Frontal cortex (tissue), 3 donors: ENCODE measurements at regions not wholly inside any gene's neighbourhood (a gene's known extent, or its start where the extent isn't known, plus 50 kb on each side); places are given as distances from the start of the nearest gene placed in this dataset.
"Not testable (repeated sequence)": the region's sequence is repeated elsewhere in the genome, so short reads cannot be mapped to it uniquely, and the experiment has no call there.

Source experiments
- DNase-seq, 2 donors: peaks; one replicate each; pipeline ENCODE4 v3.0.0; 2012; ENCODE audit warnings: low spot score in 2 of 2
- FAIRE-seq: peaks from 2 replicates; lab custom pipeline; 2012; peaks lifted over from hg19 to GRCh38; lab: Jason Lieb, UNC
- donor health status: control.
- donor health status: control.
- donor health status: control.

- DNase-seq, result no peak
- no peak for FAIRE-seq
These were observed 287.1 kb upstream of the LYZL1 start for GRCh38 chr10:29001801-29002200.

GRCh38 chr10:29003014-29003413 lies 285.9 kb upstream of the LYZL1 start:
- not testable (repeated sequence) for DNase-seq
- peak; percentile 99 for FAIRE-seq

GRCh38 chr10:29005988-29006387 lies 282.9 kb upstream of the LYZL1 start:
- no peak for DNase-seq
- FAIRE-seq, result no peak

GRCh38 chr10:29007370-29007747 lies 281.5 kb upstream of the LYZL1 start:
- FAIRE-seq (no peak), DNase-seq (no peak)

GRCh38 chr10:29007748-29008610 lies 280.9 kb upstream of the LYZL1 start:
- DNase-seq (no peak), FAIRE-seq (no peak)

- DNase-seq, result no peak
- no peak for FAIRE-seq
These were observed 279.4 kb upstream of the LYZL1 start for GRCh38 chr10:29009464-29009863.

GRCh38 chr10:29011516-29011915 lies 277.4 kb upstream of the LYZL1 start:
- no peak for FAIRE-seq
- DNase-seq, result no peak

GRCh38 chr10:29012926-29013554 lies 275.8 kb upstream of the LYZL1 start:
- no peak for FAIRE-seq
- DNase-seq, result no peak

- FAIRE-seq (no peak), DNase-seq (no peak)
These were observed 267.3 kb upstream of the LYZL1 start for GRCh38 chr10:29021591-29021990.

GRCh38 chr10:29022513-29022912 lies 266.4 kb upstream of the LYZL1 start:
- no peak for FAIRE-seq
- DNase-seq, result no peak

- FAIRE-seq (no peak), DNase-seq (no peak)
These were observed 265.2 kb upstream of the LYZL1 start for GRCh38 chr10:29023678-29024077.

GRCh38 chr10:29026065-29026797 lies 262.6 kb upstream of the LYZL1 start:
- DNase-seq (no peak), FAIRE-seq (no peak)

- DNase-seq (no peak), FAIRE-seq (no peak)
These were observed 261.9 kb upstream of the LYZL1 start for GRCh38 chr10:29026802-29027580.

GRCh38 chr10:29028486-29028885 lies 260.4 kb upstream of the LYZL1 start:
- DNase-seq (no peak), FAIRE-seq (no peak)

GRCh38 chr10:29030900-29031299 lies 258.0 kb upstream of the LYZL1 start:
- FAIRE-seq (no peak), DNase-seq (no peak)

GRCh38 chr10:29032169-29032568 lies 256.7 kb upstream of the LYZL1 start:
- FAIRE-seq, result no peak
- no peak for DNase-seq

GRCh38 chr10:29033311-29033940 lies 255.4 kb upstream of the LYZL1 start:
- FAIRE-seq, result no peak
- no peak for DNase-seq

GRCh38 chr10:29034592-29034991 lies 254.3 kb upstream of the LYZL1 start:
- FAIRE-seq, result no peak
- DNase-seq, result no peak

GRCh38 chr10:29035721-29036120 lies 253.1 kb upstream of the LYZL1 start:
- no peak for DNase-seq
- no peak for FAIRE-seq
